Activated T-cell treated with anti-CD3 and anti-CD28 coated beads, Interleukin-2, amount 50 U/mL, for 4 hours (primary cell): ENCODE measurements at regions not wholly inside any gene's neighbourhood (a gene's known extent, or its start where the extent isn't known, plus 50 kb on each side); places are given as distances from the start of the nearest gene placed in this dataset.
A peak's percentile ranks its signal among the peaks of the same experiment; 100 is the strongest.
"Not testable (repeated sequence)": the region's sequence is repeated elsewhere in the genome, so short reads cannot be mapped to it uniquely, and the experiment has no call there.

Experiments
- ATAC-seq, 2 donors: fragments of 200-7000 bp; cut with Tn5 transposase; one replicate each; pipeline ENCODE4 v1.10.0; 2021
- DNase-seq: peaks from one replicate; pipeline ENCODE4 v3.0.0-alpha.2; 2020
- H3K27me3 Mint-ChIP-seq: one replicate; pipeline ENCODE4 v1.8.0; 2021; ENCODE audit warnings: low read depth, mixed read lengths
- H3K36me3 Mint-ChIP-seq: one replicate; pipeline ENCODE4 v1.8.0; 2022; ENCODE audit warnings: mixed read lengths; ENCODE audit not compliant: insufficient read depth
- H3K4me1 Mint-ChIP-seq: one replicate; pipeline ENCODE4 v1.8.0; 2021; ENCODE audit warnings: low read depth, mixed read lengths
- H3K4me3 Mint-ChIP-seq: one replicate; pipeline ENCODE4 v1.8.0; 2021; ENCODE audit warnings: mild to moderate bottlenecking, moderate library complexity, mixed read lengths
- H3K9me3 Mint-ChIP-seq: one replicate; pipeline ENCODE4 v1.8.0; 2021; ENCODE audit warnings: mixed read lengths

- peaks cover 57% of the 10 kb centered on the region for H3K4me1 Mint-ChIP-seq
- H3K36me3 Mint-ChIP-seq = peaks cover 9% of the 10 kb centered on the region
- H3K27me3 Mint-ChIP-seq = no peaks in the 10 kb centered on the region
- DNase-seq (no peak), ATAC-seq (no peak)
- peaks cover 15% of the 10 kb centered on the region for H3K9me3 Mint-ChIP-seq
- H3K4me3 Mint-ChIP-seq = peak overlapping the region; percentile 51
Measured at GRCh38 chr21:25501462-25501861, 105.8 kb downstream of the MRPL39 start.

- no peaks in the 10 kb centered on the region for H3K27me3 Mint-ChIP-seq
- H3K4me1 Mint-ChIP-seq = peaks cover 53% of the 10 kb centered on the region
- H3K36me3 Mint-ChIP-seq = peaks cover 9% of the 10 kb centered on the region
- no peak for DNase-seq
- no peak for ATAC-seq
- peaks cover 15% of the 10 kb centered on the region for H3K9me3 Mint-ChIP-seq
- peak overlapping the region; percentile 42 for H3K4me3 Mint-ChIP-seq
Measured at GRCh38 chr21:25500598-25500997, 106.7 kb downstream of the MRPL39 start.

GRCh38 chr21:25496825-25497482, 110.3 kb downstream of the MRPL39 start:
- no peak for ATAC-seq
- peaks cover 14% of the 10 kb centered on the region for H3K36me3 Mint-ChIP-seq
- DNase-seq = no peak
- H3K27me3 Mint-ChIP-seq = no peaks in the 10 kb centered on the region
- peaks cover 37% of the 10 kb centered on the region for H3K4me1 Mint-ChIP-seq
- no peak overlapping the region for H3K4me3 Mint-ChIP-seq
- H3K9me3 Mint-ChIP-seq = peaks cover 10% of the 10 kb centered on the region

- ATAC-seq = no peak
- Mint-ChIP-seq H3K36me3 (peaks cover 19% of the 10 kb centered on the region), H3K4me1 (peaks cover 40% of the 10 kb centered on the region), H3K4me3 (no peak overlapping the region), H3K27me3 (no peaks in the 10 kb centered on the region), H3K9me3 (peaks cover 7% of the 10 kb centered on the region)
- no peak for DNase-seq
Measured at GRCh38 chr21:25494804-25495203, 112.5 kb downstream of the MRPL39 start.

GRCh38 chr21:25493722-25494121, 113.6 kb downstream of the MRPL39 start:
- Mint-ChIP-seq H3K27me3 (no peaks in the 10 kb centered on the region), H3K9me3 (peaks cover 6% of the 10 kb centered on the region), H3K4me1 (peaks cover 45% of the 10 kb centered on the region), H3K4me3 (no peak overlapping the region), H3K36me3 (peaks cover 26% of the 10 kb centered on the region)
- ATAC-seq (no peak), DNase-seq (no peak)

GRCh38 chr21:25491267-25491666, 116.0 kb downstream of the MRPL39 start:
- Mint-ChIP-seq H3K9me3 (peaks cover 4% of the 10 kb centered on the region), H3K4me3 (peak overlapping the region; percentile 39), H3K27me3 (no peaks in the 10 kb centered on the region), H3K36me3 (peaks cover 26% of the 10 kb centered on the region), H3K4me1 (peaks cover 56% of the 10 kb centered on the region)
- ATAC-seq (no peak), DNase-seq (no peak)

- H3K4me1 Mint-ChIP-seq = peaks cover 62% of the 10 kb centered on the region
- H3K4me3 Mint-ChIP-seq = peak overlapping the region; percentile 39
- H3K36me3 Mint-ChIP-seq = peaks cover 26% of the 10 kb centered on the region
- DNase-seq (no peak), ATAC-seq (peak; percentile 62 to 70)
- no peaks in the 10 kb centered on the region for H3K27me3 Mint-ChIP-seq
- H3K9me3 Mint-ChIP-seq = peaks cover 4% of the 10 kb centered on the region
Measured at GRCh38 chr21:25490742-25491141, 116.5 kb downstream of the MRPL39 start.

- H3K36me3 Mint-ChIP-seq = peaks cover 20% of the 10 kb centered on the region
- DNase-seq = no peak
- peaks cover 4% of the 10 kb centered on the region for H3K9me3 Mint-ChIP-seq
- no peaks in the 10 kb centered on the region for H3K27me3 Mint-ChIP-seq
- no peak for ATAC-seq
- peaks cover 71% of the 10 kb centered on the region for H3K4me1 Mint-ChIP-seq
- H3K4me3 Mint-ChIP-seq = no peak overlapping the region
Measured at GRCh38 chr21:25489673-25490072, 117.6 kb downstream of the MRPL39 start.

- H3K36me3 Mint-ChIP-seq = peaks cover 30% of the 10 kb centered on the region
- ATAC-seq = peak; percentile 79 to 81
- peaks cover 69% of the 10 kb centered on the region for H3K4me1 Mint-ChIP-seq
- DNase-seq = no peak
- H3K9me3 Mint-ChIP-seq = peaks cover 17% of the 10 kb centered on the region
- no peaks in the 10 kb centered on the region for H3K27me3 Mint-ChIP-seq
- peak overlapping the region; percentile 73 for H3K4me3 Mint-ChIP-seq
Measured at GRCh38 chr21:25487046-25487594, 120.2 kb downstream of the MRPL39 start.

- Mint-ChIP-seq H3K36me3 (peaks cover 38% of the 10 kb centered on the region), H3K9me3 (peaks cover 29% of the 10 kb centered on the region), H3K27me3 (no peaks in the 10 kb centered on the region), H3K4me3 (no peak overlapping the region), H3K4me1 (peaks cover 58% of the 10 kb centered on the region)
- ATAC-seq (no peak), DNase-seq (no peak)
Measured at GRCh38 chr21:25485914-25486313, 121.4 kb downstream of the MRPL39 start.

GRCh38 chr21:25467896-25468295, 139.4 kb downstream of the MRPL39 start:
- Mint-ChIP-seq H3K4me1 (peaks cover 46% of the 10 kb centered on the region), H3K4me3 (peak overlapping the region; percentile 26), H3K36me3 (peaks cover 13% of the 10 kb centered on the region)

GRCh38 chr21:25467071-25467470, 140.2 kb downstream of the MRPL39 start:
- not testable (repeated sequence) for H3K27me3 Mint-ChIP-seq, DNase-seq, ATAC-seq, H3K4me3 Mint-ChIP-seq, H3K9me3 Mint-ChIP-seq
- Mint-ChIP-seq H3K36me3 (peaks cover 12% of the 10 kb centered on the region), H3K4me1 (peaks cover 52% of the 10 kb centered on the region)

More at GRCh38 chr21:25467896-25468295, 139.4 kb downstream of the MRPL39 start:
- DNase-seq (no peak), ATAC-seq (no peak)
- Mint-ChIP-seq H3K27me3 (no peaks in the 10 kb centered on the region), H3K9me3 (no peaks in the 10 kb centered on the region)

GRCh38 chr21:25466470-25466869, 140.8 kb downstream of the MRPL39 start:
- no peaks in the 10 kb centered on the region for H3K27me3 Mint-ChIP-seq

GRCh38 chr21:25465263-25465662, 142.0 kb downstream of the MRPL39 start:
- Mint-ChIP-seq H3K27me3 (no peaks in the 10 kb centered on the region), H3K4me1 (peaks cover 66% of the 10 kb centered on the region), H3K36me3 (peaks cover 10% of the 10 kb centered on the region), H3K9me3 (no peaks in the 10 kb centered on the region), H3K4me3 (peak overlapping the region; percentile 8)
- no peak for DNase-seq
- no peak for ATAC-seq

More at GRCh38 chr21:25466470-25466869, 140.8 kb downstream of the MRPL39 start:
- ATAC-seq (no peak), DNase-seq (no peak)
- no peaks in the 10 kb centered on the region for H3K9me3 Mint-ChIP-seq
- peaks cover 12% of the 10 kb centered on the region for H3K36me3 Mint-ChIP-seq
- peaks cover 58% of the 10 kb centered on the region for H3K4me1 Mint-ChIP-seq
- H3K4me3 Mint-ChIP-seq = no peak overlapping the region

- Mint-ChIP-seq H3K4me1 (peaks cover 75% of the 10 kb centered on the region), H3K4me3 (peak overlapping the region; percentile 51), H3K36me3 (peaks cover 13% of the 10 kb centered on the region), H3K27me3 (no peaks in the 10 kb centered on the region), H3K9me3 (no peaks in the 10 kb centered on the region)
- ATAC-seq (peak; percentile 81 to 83), DNase-seq (no peak)
Measured at GRCh38 chr21:25464275-25464674, 143.0 kb downstream of the MRPL39 start.
